ENCODE measurements at regions not wholly inside any gene's neighbourhood (a gene's known extent, or its start where the extent isn't known, plus 50 kb on each side); places are given as distances from the start of the nearest gene placed in this dataset.

- no peak for TF ChIP-seq ZNF746 (CRISPR knock-in tag; IDR thresholded peaks at IDR 0.05)
- TF ChIP-seq POLR2A (IDR thresholded peaks at IDR 0.05; ENCODE audit: insufficient read depth in 1 of 2, low read depth in 2 of 2, low read length in 2 of 2): no peak
- TF ChIP-seq, protein P1, sequence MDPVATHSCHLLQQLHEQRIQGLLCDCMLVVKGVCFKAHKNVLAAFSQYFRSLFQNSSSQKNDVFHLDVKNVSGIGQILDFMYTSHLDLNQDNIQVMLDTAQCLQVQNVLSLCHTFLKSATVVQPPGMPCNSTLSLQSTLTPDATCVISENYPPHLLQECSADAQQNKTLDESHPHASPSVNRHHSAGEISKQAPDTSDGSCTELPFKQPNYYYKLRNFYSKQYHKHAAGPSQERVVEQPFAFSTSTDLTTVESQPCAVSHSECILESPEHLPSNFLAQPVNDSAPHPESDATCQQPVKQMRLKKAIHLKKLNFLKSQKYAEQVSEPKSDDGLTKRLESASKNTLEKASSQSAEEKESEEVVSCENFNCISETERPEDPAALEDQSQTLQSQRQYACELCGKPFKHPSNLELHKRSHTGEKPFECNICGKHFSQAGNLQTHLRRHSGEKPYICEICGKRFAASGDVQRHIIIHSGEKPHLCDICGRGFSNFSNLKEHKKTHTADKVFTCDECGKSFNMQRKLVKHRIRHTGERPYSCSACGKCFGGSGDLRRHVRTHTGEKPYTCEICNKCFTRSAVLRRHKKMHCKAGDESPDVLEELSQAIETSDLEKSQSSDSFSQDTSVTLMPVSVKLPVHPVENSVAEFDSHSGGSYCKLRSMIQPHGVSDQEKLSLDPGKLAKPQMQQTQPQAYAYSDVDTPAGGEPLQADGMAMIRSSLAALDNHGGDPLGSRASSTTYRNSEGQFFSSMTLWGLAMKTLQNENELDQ (CRISPR knock-in tag; IDR thresholded peaks at IDR 0.05; ENCODE audit: borderline replicate concordance): no peak
- TF ChIP-seq ZNF138 (CRISPR knock-in tag; IDR thresholded peaks at IDR 0.05; ENCODE audit: low read depth): no peak
- TF ChIP-seq MAZ (IDR thresholded peaks at IDR 0.05; ENCODE audit: borderline replicate concordance, low read depth, low read length): no peak
- no peak for TF ChIP-seq MAZ (CRISPR knock-in tag; IDR thresholded peaks at IDR 0.05; ENCODE audit: low read depth)
- TF ChIP-seq YY1 (IDR thresholded peaks at IDR 0.05; ENCODE audit: insufficient read depth, insufficient replicate concordance, low read depth, low read length): no peak
- TF ChIP-seq ZNF839 (CRISPR knock-in tag; IDR thresholded peaks at IDR 0.05; ENCODE audit: borderline replicate concordance): no peak
- TF ChIP-seq DNMT1 (CRISPR knock-in tag; IDR thresholded peaks at IDR 0.05): no peak
- no peak for TF ChIP-seq ZNF33B (CRISPR knock-in tag; IDR thresholded peaks at IDR 0.05)
Observed at GRCh38 chr1:118421868-118422350, 236.9 kb upstream of the SPAG17 start.
